Panc1 (cell line): ENCODE measurements at regions not wholly inside any gene's neighbourhood (a gene's known extent, or its start where the extent isn't known, plus 50 kb on each side); places are given as distances from the start of the nearest gene placed in this dataset.

ENCODE experiments used
- ATAC-seq: fragments of 200-7000 bp; cut with Tn5 transposase; 2 replicates; pipeline ENCODE4 v1.9.1; 2020; ENCODE audit warnings: mild to moderate bottlenecking, moderate library complexity
- BruUV-seq: library from RNA; stranded (reverse); fragments of 400-500 nt; replicated peaks from 2 replicates; lab custom pipeline; 2021; lab: Mats Ljungman, UMichigan
- CTCF ChIA-PET: fragments of 300-600 bp; sonication (Branson Sonifier 250); formaldehyde crosslinking; loops from one replicate; lab custom pipeline; 2022; ENCODE audit warnings: antibody characterized with exemption; lab: Charles Lee
- POLR2A ChIA-PET: fragments of 300-600 bp; sonication (Branson Sonifier 250); formaldehyde crosslinking; loops from one replicate; lab custom pipeline; 2022; ENCODE audit warnings: antibody characterized with exemption; lab: Charles Lee
- DNase-seq: peaks from one replicate; pipeline ENCODE4 v3.0.0-alpha.2; 2010; ENCODE audit warnings: low read depth, low spot score
- H3K27ac ChIP-seq: 2 replicates; pipeline ENCODE4 v1.5.1; 2011; ENCODE audit warnings: mild to moderate bottlenecking, low read length, inconsistent platforms
- H3K27me3 ChIP-seq: fragments of 200-500 bp; sonication (Bioruptor generic); 2 replicates; pipeline ENCODE4 v1.6.0; 2014; ENCODE audit warnings: low read length, inconsistent platforms; ENCODE audit not compliant: control insufficient read depth, insufficient read depth
- H3K36me3 ChIP-seq: fragments of 200-500 bp; sonication (Bioruptor generic); 2 replicates; pipeline ENCODE4 v1.5.1; 2014; ENCODE audit warnings: inconsistent platforms, mild to moderate bottlenecking, low read length, moderate library complexity; ENCODE audit not compliant: control insufficient read depth, insufficient read depth
- H3K4me1 ChIP-seq: 2 replicates; pipeline ENCODE4 v1.5.1; 2011; ENCODE audit warnings: inconsistent platforms, mild to moderate bottlenecking, low read length, moderate library complexity; ENCODE audit not compliant: control insufficient read depth, insufficient read depth
- H3K4me3 ChIP-seq, 2 experiments: 2 replicates each; pipeline ENCODE4 v1.5.1; 2011 to 2012; ENCODE audit warnings: low read depth in 2 of 2, low read length in 2 of 2, mild to moderate bottlenecking in 2 of 2, inconsistent platforms in 1 of 2, moderate library complexity in 1 of 2
- H3K9me3 ChIP-seq: fragments of 200-500 bp; sonication (Bioruptor generic); 2 replicates; pipeline ENCODE4 v1.5.1; 2014; ENCODE audit warnings: low read depth, mild to moderate bottlenecking, inconsistent platforms, low read length, moderate library complexity; ENCODE audit not compliant: control insufficient read depth, insufficient read depth
- POLR2AphosphoS5 ChIP-seq: IDR thresholded peaks from 2 replicates; pipeline ENCODE4 v1.6.1; 2012; ENCODE audit warnings: mild to moderate bottlenecking, low read depth, low read length, moderate library complexity
- SIN3A ChIP-seq: IDR thresholded peaks from 2 replicates; pipeline ENCODE4 v1.6.1; 2012; ENCODE audit warnings: low read depth, mild to moderate bottlenecking, low read length, moderate library complexity, borderline replicate concordance; ENCODE audit not compliant: insufficient read depth
- TCF7L2 ChIP-seq: IDR thresholded peaks from 2 replicates; pipeline ENCODE4 v1.6.1; 2011; ENCODE audit warnings: mild to moderate bottlenecking, low read depth, low read length, inconsistent platforms
- in situ Hi-C: cut with HindIII; loops from 2 replicates; pipeline ENCODE4 v1.10.0; 2016; ENCODE audit warnings: low sequenced_read_pairs, low pct_unique_long_range_greater_than_20kb
- intact Hi-C: fragments of 100-400 bp; cut with micrococcal nuclease; formaldehyde crosslinking; loops from one replicate; pipeline ENCODE4 v1.10.0; 2022; ENCODE audit not compliant: unreplicated experiment
- TF ChIP-seq, protein P1 (sequence below), 2 experiments: IDR thresholded peaks; 2 replicates each; pipeline ENCODE4 v1.6.1; 2011 to 2012; ENCODE audit warnings: low read depth in 2 of 2, control low read depth in 1 of 2, low read length in 1 of 2, mild to moderate bottlenecking in 1 of 2, moderate library complexity in 1 of 2; ENCODE audit not compliant: insufficient read depth in 1 of 2
- TF ChIP-seq, protein P2 (sequence below): fragments of 450-650 bp; IDR thresholded peaks from 2 replicates; pipeline ENCODE4 v1.5.1; 2017; ENCODE audit warnings: mild to moderate bottlenecking

DNA sequence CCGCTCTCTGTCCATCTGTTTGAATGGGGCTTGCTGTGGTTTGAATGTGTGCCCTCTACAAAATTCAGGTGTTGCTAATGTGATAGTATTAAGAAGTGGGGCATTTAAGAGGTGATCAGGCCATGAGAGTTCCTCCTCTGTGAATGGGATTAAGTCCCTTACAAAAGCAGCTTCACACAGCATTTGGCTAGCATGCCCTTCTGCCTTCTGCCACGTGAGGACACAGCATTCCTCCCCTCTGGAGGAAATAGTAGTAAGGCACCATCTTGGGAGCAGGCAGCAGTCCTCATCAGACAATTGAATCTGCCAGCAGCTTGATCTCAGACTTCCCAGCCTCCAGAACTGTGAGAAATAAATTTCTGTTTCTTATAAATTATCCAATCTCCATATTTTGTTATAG lies 540.2 kb downstream of the CSNK1G3 start:
- POLR2A ChIA-PET = no interaction called here
- CTCF ChIA-PET = no interaction called here

DNA sequence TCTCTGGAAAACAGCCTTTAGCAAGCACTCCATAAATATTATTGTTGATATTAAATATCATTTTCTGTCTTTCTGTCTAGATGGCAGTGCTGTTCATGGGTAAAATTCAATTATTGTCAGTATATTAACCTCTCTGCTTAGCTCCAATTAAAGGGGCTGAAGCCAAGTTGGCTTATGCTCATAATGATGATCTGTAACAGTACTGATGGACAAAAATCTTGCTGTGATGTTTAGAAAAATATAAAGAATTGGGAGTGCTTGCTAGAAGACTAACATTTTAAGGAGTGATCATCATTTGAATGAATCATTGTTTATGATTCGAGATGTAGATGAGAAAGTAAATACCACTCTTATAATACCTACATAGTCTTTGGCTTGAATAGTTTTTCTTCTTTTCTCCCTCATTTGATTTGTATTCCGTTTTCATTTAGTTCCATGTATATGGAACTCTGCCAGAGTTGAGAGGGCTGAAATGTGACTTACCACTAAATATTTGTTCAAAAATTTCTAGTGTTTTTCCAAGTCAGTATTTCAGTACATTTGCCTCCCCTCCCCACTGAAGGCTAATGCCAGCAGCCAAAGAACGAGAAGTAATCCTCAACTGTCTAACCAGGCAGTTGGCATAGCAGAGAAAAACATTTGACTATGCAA lies 538.3 kb downstream of the CSNK1G3 start:
- TF ChIP-seq, protein P1, sequence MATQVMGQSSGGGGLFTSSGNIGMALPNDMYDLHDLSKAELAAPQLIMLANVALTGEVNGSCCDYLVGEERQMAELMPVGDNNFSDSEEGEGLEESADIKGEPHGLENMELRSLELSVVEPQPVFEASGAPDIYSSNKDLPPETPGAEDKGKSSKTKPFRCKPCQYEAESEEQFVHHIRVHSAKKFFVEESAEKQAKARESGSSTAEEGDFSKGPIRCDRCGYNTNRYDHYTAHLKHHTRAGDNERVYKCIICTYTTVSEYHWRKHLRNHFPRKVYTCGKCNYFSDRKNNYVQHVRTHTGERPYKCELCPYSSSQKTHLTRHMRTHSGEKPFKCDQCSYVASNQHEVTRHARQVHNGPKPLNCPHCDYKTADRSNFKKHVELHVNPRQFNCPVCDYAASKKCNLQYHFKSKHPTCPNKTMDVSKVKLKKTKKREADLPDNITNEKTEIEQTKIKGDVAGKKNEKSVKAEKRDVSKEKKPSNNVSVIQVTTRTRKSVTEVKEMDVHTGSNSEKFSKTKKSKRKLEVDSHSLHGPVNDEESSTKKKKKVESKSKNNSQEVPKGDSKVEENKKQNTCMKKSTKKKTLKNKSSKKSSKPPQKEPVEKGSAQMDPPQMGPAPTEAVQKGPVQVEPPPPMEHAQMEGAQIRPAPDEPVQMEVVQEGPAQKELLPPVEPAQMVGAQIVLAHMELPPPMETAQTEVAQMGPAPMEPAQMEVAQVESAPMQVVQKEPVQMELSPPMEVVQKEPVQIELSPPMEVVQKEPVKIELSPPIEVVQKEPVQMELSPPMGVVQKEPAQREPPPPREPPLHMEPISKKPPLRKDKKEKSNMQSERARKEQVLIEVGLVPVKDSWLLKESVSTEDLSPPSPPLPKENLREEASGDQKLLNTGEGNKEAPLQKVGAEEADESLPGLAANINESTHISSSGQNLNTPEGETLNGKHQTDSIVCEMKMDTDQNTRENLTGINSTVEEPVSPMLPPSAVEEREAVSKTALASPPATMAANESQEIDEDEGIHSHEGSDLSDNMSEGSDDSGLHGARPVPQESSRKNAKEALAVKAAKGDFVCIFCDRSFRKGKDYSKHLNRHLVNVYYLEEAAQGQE (IDR thresholded peaks at IDR 0.05; ENCODE audit: insufficient read depth in 1 of 2, low read depth in 2 of 2, low read length in 1 of 2) = no peak
- TF ChIP-seq SIN3A (no peak), TCF7L2 (no peak), POLR2AphosphoS5 (no peak)
- TF ChIP-seq, protein P2, sequence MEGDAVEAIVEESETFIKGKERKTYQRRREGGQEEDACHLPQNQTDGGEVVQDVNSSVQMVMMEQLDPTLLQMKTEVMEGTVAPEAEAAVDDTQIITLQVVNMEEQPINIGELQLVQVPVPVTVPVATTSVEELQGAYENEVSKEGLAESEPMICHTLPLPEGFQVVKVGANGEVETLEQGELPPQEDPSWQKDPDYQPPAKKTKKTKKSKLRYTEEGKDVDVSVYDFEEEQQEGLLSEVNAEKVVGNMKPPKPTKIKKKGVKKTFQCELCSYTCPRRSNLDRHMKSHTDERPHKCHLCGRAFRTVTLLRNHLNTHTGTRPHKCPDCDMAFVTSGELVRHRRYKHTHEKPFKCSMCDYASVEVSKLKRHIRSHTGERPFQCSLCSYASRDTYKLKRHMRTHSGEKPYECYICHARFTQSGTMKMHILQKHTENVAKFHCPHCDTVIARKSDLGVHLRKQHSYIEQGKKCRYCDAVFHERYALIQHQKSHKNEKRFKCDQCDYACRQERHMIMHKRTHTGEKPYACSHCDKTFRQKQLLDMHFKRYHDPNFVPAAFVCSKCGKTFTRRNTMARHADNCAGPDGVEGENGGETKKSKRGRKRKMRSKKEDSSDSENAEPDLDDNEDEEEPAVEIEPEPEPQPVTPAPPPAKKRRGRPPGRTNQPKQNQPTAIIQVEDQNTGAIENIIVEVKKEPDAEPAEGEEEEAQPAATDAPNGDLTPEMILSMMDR = no peak
- ChIA-PET POLR2A (no interaction called here), CTCF (no interaction called here)
- in situ Hi-C loops (no loop called here), intact Hi-C loops (no loop called here)
- H3K9me3 ChIP-seq = no peaks in the 10 kb centered on the region
- DNase-seq (no peak), ATAC-seq (no peak)
- H3K4me3 ChIP-seq = no peak overlapping the region
- no TSS peak for BruUV-seq
- no peak overlapping the region for H3K27ac ChIP-seq
- no peaks in the 10 kb centered on the region for H3K36me3 ChIP-seq
- H3K4me1 ChIP-seq = no peaks in the 10 kb centered on the region; the same call in 1 of the 2 replicates
- H3K27me3 ChIP-seq = no peaks in the 10 kb centered on the region

More for the DNA sequence above, 540.2 kb downstream of the CSNK1G3 start:
- DNase-seq = no peak
- no peaks in the 10 kb centered on the region for H3K9me3 ChIP-seq
- ATAC-seq = no peak
- intact Hi-C loops (no loop called here), in situ Hi-C loops (no loop called here)
- no peaks in the 10 kb centered on the region for H3K36me3 ChIP-seq
- no peak overlapping the region for H3K4me3 ChIP-seq
- no peaks in the 10 kb centered on the region for H3K27me3 ChIP-seq
- TF ChIP-seq POLR2AphosphoS5 = no peak
- TF ChIP-seq, protein P1 (IDR thresholded peaks at IDR 0.05; ENCODE audit: insufficient read depth in 1 of 2, low read depth in 2 of 2, low read length in 1 of 2) = no peak
- TF ChIP-seq SIN3A = no peak
- no peak for TF ChIP-seq TCF7L2
- TF ChIP-seq, protein P2 = no peak
- no peaks in the 10 kb centered on the region for H3K4me1 ChIP-seq
- peak overlapping the region; percentile 23; the same call in 1 of the 2 replicates for H3K27ac ChIP-seq
- no TSS peak for BruUV-seq
